ENCODE measurements at regions not wholly inside any gene's neighbourhood (a gene's known extent, or its start where the extent isn't known, plus 50 kb on each side); places are given as distances from the start of the nearest gene placed in this dataset.

- TF ChIP-seq CTCF (IDR thresholded peaks at IDR 0.05), result no peak
- peaks cover 39 to 78% of the 10 kb centered on the region in 2 experiments for H3K27me3 ChIP-seq (ENCODE audit: control insufficient read depth in 1 of 2, insufficient read depth in 2 of 2, low read length in 2 of 2)
- H3K27me3 Mint-ChIP-seq, result peaks cover 93% of the 10 kb centered on the region
- no peak overlapping the region for H3K27ac Mint-ChIP-seq
- peaks cover 12% of the 10 kb centered on the region for H3K4me1 Mint-ChIP-seq (ENCODE audit: low read depth)
- H3K27ac ChIP-seq (ENCODE audit: low read depth in 1 of 2, low read length in 2 of 2), result no peak overlapping the region
- no peak overlapping the region for H3K4me3 Mint-ChIP-seq
- POLR2A ChIA-PET, result no interaction called here
- H3K4me3 ChIP-seq (ENCODE audit: low read length), result no peak overlapping the region
- DNase-seq (no peak), ATAC-seq (ENCODE audit: poor library complexity) (no peak)
- no peaks in the 10 kb centered on the region for H3K36me3 ChIP-seq (ENCODE audit: insufficient read depth, low read length)
- intact Hi-C loops (cut with DNase I, micrococcal nuclease), result no loop called here
- no peaks in the 10 kb centered on the region for H3K9me3 ChIP-seq (ENCODE audit: control insufficient read depth in 1 of 2, insufficient read depth in 1 of 2, low read length in 2 of 2)
- CTCF ChIA-PET, result no interaction called here
- no peaks in the 10 kb centered on the region for H3K36me3 Mint-ChIP-seq (ENCODE audit: low read depth)
- no peaks in the 10 kb centered on the region for H3K4me1 ChIP-seq (ENCODE audit: insufficient read depth, low read length)
- no peaks in the 10 kb centered on the region for H3K9me3 Mint-ChIP-seq
Measured at GRCh38 chr11:43555816-43556611, 124.5 kb upstream of the HSD17B12 start.

GRCh38 chr11:43556612-43557375 lies 123.7 kb upstream of the HSD17B12 start:
- no peaks in the 10 kb centered on the region for H3K4me1 ChIP-seq (ENCODE audit: insufficient read depth, low read length)
- H3K27me3 ChIP-seq (ENCODE audit: control insufficient read depth in 1 of 2, insufficient read depth in 2 of 2, low read length in 2 of 2), result peaks cover 41 to 81% of the 10 kb centered on the region in 2 experiments
- POLR2A ChIA-PET, result no interaction called here
- ATAC-seq (ENCODE audit: poor library complexity) (no peak), DNase-seq (no peak)
- no peak overlapping the region for H3K27ac ChIP-seq (ENCODE audit: low read depth in 1 of 2, low read length in 2 of 2)
- no peak overlapping the region for H3K4me3 ChIP-seq (ENCODE audit: low read length)
- no peaks in the 10 kb centered on the region for H3K36me3 Mint-ChIP-seq (ENCODE audit: low read depth)
- H3K27ac Mint-ChIP-seq, result no peak overlapping the region
- peaks cover 12% of the 10 kb centered on the region for H3K4me1 Mint-ChIP-seq (ENCODE audit: low read depth)
- intact Hi-C loops (cut with DNase I, micrococcal nuclease), result no loop called here
- no peaks in the 10 kb centered on the region for H3K9me3 ChIP-seq (ENCODE audit: control insufficient read depth in 1 of 2, insufficient read depth in 1 of 2, low read length in 2 of 2)
- peaks cover 88% of the 10 kb centered on the region for H3K27me3 Mint-ChIP-seq
- H3K9me3 Mint-ChIP-seq, result no peaks in the 10 kb centered on the region
- no peaks in the 10 kb centered on the region for H3K36me3 ChIP-seq (ENCODE audit: insufficient read depth, low read length)
- TF ChIP-seq CTCF (IDR thresholded peaks at IDR 0.05), result no peak
- CTCF ChIA-PET, result no interaction called here
- H3K4me3 Mint-ChIP-seq, result no peak overlapping the region

DNA sequence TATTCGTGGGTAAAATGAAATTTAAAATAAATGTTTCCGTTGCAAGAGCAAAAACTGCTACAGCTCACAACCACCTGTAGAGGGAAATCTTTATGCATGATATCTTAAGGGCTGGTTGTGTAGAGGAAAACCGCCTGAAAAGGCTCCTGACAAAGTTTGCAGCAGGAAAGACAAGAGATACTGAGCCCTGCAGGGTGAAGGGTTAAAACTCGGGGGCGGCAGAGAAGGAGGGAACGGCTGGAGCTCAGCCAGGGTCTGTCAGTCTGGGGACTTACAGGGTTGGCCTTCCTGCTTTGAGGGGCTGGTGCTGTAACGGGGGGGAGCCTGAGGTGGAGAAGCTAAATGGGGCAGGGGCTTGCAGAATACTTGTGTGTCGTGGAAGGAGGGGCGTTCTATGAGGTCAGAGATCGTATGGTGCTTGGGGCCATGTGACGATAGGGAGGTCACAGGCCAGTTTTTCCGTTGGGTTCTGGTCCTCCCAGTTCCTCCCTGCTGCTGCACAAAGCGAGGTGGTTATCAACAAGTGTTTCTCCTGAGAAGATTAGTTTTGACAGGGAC lies 122.9 kb upstream of the HSD17B12 start:
- CTCF ChIA-PET, result no interaction called here
- H3K27me3 Mint-ChIP-seq, result peaks cover 85% of the 10 kb centered on the region
- no peak overlapping the region for H3K27ac Mint-ChIP-seq

More for the DNA sequence above, 122.9 kb upstream of the HSD17B12 start:
- no peak for ATAC-seq (ENCODE audit: poor library complexity)
- H3K4me1 Mint-ChIP-seq (ENCODE audit: low read depth), result peaks cover 12% of the 10 kb centered on the region
- Histone ChIP-seq H3K36me3 (ENCODE audit: insufficient read depth, low read length) (no peaks in the 10 kb centered on the region), H3K27ac (ENCODE audit: low read depth in 1 of 2, low read length in 2 of 2) (no peak overlapping the region), H3K27me3 (ENCODE audit: control insufficient read depth in 1 of 2, insufficient read depth in 2 of 2, low read length in 2 of 2) (peaks cover 41 to 80% of the 10 kb centered on the region in 2 experiments), H3K9me3 (ENCODE audit: control insufficient read depth in 1 of 2, insufficient read depth in 1 of 2, low read length in 2 of 2) (no peaks in the 10 kb centered on the region), H3K4me3 (ENCODE audit: low read length) (no peak overlapping the region), H3K4me1 (ENCODE audit: insufficient read depth, low read length) (no peaks in the 10 kb centered on the region)
- TF ChIP-seq CTCF (IDR thresholded peaks at IDR 0.05), result no peak
- no peak overlapping the region for H3K4me3 Mint-ChIP-seq
- intact Hi-C loops (cut with DNase I, micrococcal nuclease), result no loop called here
- DNase-seq, result no peak
- H3K9me3 Mint-ChIP-seq, result no peaks in the 10 kb centered on the region
- H3K36me3 Mint-ChIP-seq (ENCODE audit: low read depth), result no peaks in the 10 kb centered on the region
- POLR2A ChIA-PET, result interaction anchor here (0.6 kb wide), 1 partner anchor 15 kb away, joined by 5 read pairs; no protein-coding TSS in a partner anchor
